ENCODE measurements at regions not wholly inside any gene's neighbourhood (a gene's known extent, or its start where the extent isn't known, plus 50 kb on each side); places are given as distances from the start of the nearest gene placed in this dataset.

DNA sequence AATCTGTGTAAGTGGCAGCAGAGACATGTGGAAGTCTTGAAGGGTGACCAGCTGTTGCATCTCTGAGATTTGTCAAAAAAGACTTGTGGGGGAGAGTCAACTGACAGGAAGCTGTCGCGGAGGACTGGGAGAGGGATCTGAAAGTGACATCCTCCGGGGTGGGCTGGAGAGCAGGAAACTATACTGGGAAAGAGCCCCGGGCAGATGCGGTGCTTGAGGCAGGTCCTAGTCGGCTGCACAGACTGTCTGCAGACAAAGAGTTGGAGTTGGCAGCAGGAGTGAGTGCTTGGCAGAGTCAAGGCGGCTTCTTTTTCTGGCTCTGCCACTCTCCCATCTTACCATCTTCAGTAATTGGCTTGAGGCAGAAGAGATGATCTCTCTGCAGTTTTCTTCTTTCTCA is 294.0 kb upstream of the C1orf87 start:
- H3K36me3 Mint-ChIP-seq = no peaks in the 10 kb centered on the region
- peaks cover 4% of the 10 kb centered on the region for H3K27me3 Mint-ChIP-seq
- DNase-seq = no peak
- H3K9me3 Mint-ChIP-seq = peaks cover 9% of the 10 kb centered on the region
- no peak overlapping the region for H3K4me3 Mint-ChIP-seq
- no peak overlapping the region for H3K27ac Mint-ChIP-seq
- H3K4me1 Mint-ChIP-seq = no peaks in the 10 kb centered on the region

- Mint-ChIP-seq H3K27me3 (peaks cover 7% of the 10 kb centered on the region), H3K9me3 (no peaks in the 10 kb centered on the region), H3K4me1 (no peaks in the 10 kb centered on the region), H3K27ac (no peak overlapping the region), H3K4me3 (no peak overlapping the region), H3K36me3 (no peaks in the 10 kb centered on the region)
- no peak for DNase-seq
Measured at GRCh38 chr1:60359431-60359830, 285.9 kb upstream of the C1orf87 start.

DNA sequence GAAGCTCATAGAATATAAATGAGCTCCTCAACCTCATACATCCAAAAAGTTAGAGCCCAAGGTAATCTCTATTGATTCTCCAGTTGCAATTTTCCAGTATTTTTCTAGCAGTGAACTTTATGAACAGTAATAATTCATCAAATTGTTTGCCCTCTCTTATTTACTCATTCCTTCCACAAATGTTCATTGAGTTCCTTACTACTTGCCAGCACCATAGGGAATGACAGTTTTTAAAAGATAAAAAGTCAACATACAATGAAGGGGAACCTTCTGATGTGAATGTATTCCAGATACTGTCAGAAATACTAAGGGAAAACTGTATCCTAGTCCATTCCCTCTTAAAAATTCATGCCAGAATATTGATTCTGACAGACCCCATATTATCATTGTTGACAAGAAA is 277.0 kb upstream of the C1orf87 start:
- DNase-seq = no peak
- H3K4me3 Mint-ChIP-seq = no peak overlapping the region

GRCh38 chr1:60348884-60349283 is 275.3 kb upstream of the C1orf87 start:
- no peak for DNase-seq
- H3K36me3 Mint-ChIP-seq = no peaks in the 10 kb centered on the region
- no peaks in the 10 kb centered on the region for H3K4me1 Mint-ChIP-seq
- H3K9me3 Mint-ChIP-seq = no peaks in the 10 kb centered on the region
- H3K4me3 Mint-ChIP-seq = no peak overlapping the region
- no peak overlapping the region for H3K27ac Mint-ChIP-seq
- H3K27me3 Mint-ChIP-seq = no peaks in the 10 kb centered on the region

More for the DNA sequence above, 277.0 kb upstream of the C1orf87 start:
- Mint-ChIP-seq H3K27ac (no peak overlapping the region), H3K27me3 (no peaks in the 10 kb centered on the region), H3K36me3 (no peaks in the 10 kb centered on the region), H3K4me1 (no peaks in the 10 kb centered on the region), H3K9me3 (no peaks in the 10 kb centered on the region)

DNA sequence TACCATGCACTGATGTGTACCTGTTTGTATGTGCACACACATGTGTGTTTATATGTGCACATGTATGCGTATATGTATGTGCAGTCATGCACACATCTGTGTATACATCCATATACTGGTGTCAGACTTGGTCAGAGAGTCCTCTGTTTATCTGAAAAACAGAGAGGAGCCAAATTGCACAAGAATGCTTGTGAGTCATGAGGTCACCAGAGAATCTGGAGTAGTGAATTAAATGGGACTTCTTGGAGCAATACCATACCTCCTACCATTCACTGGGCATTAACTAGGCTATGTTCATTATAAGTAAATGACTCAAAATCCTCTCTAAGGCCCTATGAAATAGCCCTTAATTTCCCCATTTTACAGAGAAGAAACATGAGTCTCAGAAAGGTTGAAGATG is 272.1 kb upstream of the C1orf87 start:
- Mint-ChIP-seq H3K4me3 (no peak overlapping the region), H3K27me3 (no peaks in the 10 kb centered on the region), H3K4me1 (no peaks in the 10 kb centered on the region), H3K9me3 (no peaks in the 10 kb centered on the region), H3K27ac (no peak overlapping the region), H3K36me3 (no peaks in the 10 kb centered on the region)
- DNase-seq = no peak

GRCh38 chr1:60345049-60345448 is 271.5 kb upstream of the C1orf87 start:
- Mint-ChIP-seq H3K36me3 (no peaks in the 10 kb centered on the region), H3K27ac (no peak overlapping the region), H3K4me3 (no peak overlapping the region), H3K27me3 (no peaks in the 10 kb centered on the region), H3K4me1 (no peaks in the 10 kb centered on the region), H3K9me3 (no peaks in the 10 kb centered on the region)
- no peak for DNase-seq

DNA sequence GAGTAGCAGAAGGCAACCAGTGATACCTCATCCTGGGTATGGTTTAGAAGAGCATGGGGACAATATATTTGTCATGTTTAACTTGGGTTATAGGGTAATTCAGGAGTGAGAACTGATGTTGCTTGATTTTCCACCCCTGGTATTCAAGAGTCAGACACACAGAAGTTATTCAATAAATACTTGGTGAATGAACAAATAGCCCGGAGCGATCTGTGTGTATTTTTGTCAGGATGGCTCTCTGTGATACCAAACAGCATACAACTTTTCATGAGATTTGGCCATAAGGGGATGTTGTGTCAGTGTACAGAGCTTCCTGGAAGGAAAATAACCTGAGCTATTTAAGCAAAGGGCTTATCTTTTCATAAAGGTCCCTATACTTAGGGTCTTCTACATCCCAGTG is 270.2 kb upstream of the C1orf87 start:
- no peak for DNase-seq
- no peaks in the 10 kb centered on the region for H3K9me3 Mint-ChIP-seq
- no peak overlapping the region for H3K4me3 Mint-ChIP-seq
- no peaks in the 10 kb centered on the region for H3K36me3 Mint-ChIP-seq
- H3K27ac Mint-ChIP-seq = no peak overlapping the region
- H3K4me1 Mint-ChIP-seq = no peaks in the 10 kb centered on the region
- no peaks in the 10 kb centered on the region for H3K27me3 Mint-ChIP-seq

GRCh38 chr1:60342569-60342968 is 269.0 kb upstream of the C1orf87 start:
- Mint-ChIP-seq H3K27me3 (no peaks in the 10 kb centered on the region), H3K36me3 (no peaks in the 10 kb centered on the region), H3K4me3 (no peak overlapping the region), H3K27ac (no peak overlapping the region), H3K9me3 (no peaks in the 10 kb centered on the region), H3K4me1 (no peaks in the 10 kb centered on the region)
- no peak for DNase-seq

GRCh38 chr1:60341274-60341673 is 267.7 kb upstream of the C1orf87 start:
- no peaks in the 10 kb centered on the region for H3K36me3 Mint-ChIP-seq
- H3K9me3 Mint-ChIP-seq = no peaks in the 10 kb centered on the region
- H3K27me3 Mint-ChIP-seq = no peaks in the 10 kb centered on the region
- no peak overlapping the region for H3K27ac Mint-ChIP-seq
- no peak overlapping the region for H3K4me3 Mint-ChIP-seq
- H3K4me1 Mint-ChIP-seq = no peaks in the 10 kb centered on the region
- no peak for DNase-seq

- H3K4me3 Mint-ChIP-seq = no peak overlapping the region
- no peaks in the 10 kb centered on the region for H3K36me3 Mint-ChIP-seq
- H3K27me3 Mint-ChIP-seq = peaks cover 1% of the 10 kb centered on the region
- H3K9me3 Mint-ChIP-seq = peaks cover 3% of the 10 kb centered on the region
- no peak for DNase-seq
- no peak overlapping the region for H3K27ac Mint-ChIP-seq
- no peaks in the 10 kb centered on the region for H3K4me1 Mint-ChIP-seq
Measured at GRCh38 chr1:60331647-60332046, 258.1 kb upstream of the C1orf87 start.

DNA sequence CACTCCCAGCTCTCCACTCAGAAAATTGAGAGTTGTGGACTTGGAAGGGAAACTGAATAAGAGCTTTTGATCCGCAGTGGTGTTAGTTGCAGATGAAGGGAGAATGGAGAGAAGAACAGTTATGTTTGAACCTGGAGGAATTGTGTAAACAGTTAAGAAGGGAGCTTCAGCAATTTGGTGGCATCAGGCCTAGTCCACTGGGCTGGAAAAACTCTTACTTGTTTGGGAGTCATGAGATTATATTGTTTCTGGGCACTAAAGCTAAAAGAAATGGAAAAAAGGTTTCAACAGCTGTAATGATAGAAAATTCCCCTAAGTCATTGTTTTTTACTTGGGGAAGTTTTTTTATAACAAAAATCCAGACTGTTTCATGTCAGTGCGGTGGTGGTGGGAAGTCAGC is 256.1 kb upstream of the C1orf87 start:
- Mint-ChIP-seq H3K4me3 (no peak overlapping the region), H3K27me3 (peaks cover 4% of the 10 kb centered on the region), H3K36me3 (no peaks in the 10 kb centered on the region), H3K27ac (no peak overlapping the region), H3K9me3 (peaks cover 3% of the 10 kb centered on the region), H3K4me1 (no peaks in the 10 kb centered on the region)
- no peak for DNase-seq

DNA sequence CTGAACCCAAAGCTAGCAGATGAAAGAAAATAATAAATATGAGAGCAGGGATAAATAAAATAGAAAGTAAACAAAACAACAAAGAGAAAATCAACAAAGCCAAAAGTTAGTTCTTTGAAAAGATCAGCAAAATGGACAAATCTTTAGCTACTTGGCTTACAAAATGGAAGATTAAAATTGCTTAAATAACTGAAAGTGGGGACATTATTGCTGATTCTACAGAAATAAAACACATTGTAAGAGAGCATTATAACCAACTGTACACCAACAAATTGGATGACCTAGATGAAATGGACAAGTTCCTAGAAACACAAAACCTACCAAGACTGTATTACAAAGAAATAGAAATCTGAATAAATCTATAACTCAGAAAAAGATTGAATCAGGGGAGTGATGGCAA is 238.3 kb upstream of the C1orf87 start:
- H3K4me3 Mint-ChIP-seq = no peak overlapping the region
- DNase-seq = no peak
- H3K36me3 Mint-ChIP-seq = no peaks in the 10 kb centered on the region
- peaks cover 5% of the 10 kb centered on the region for H3K9me3 Mint-ChIP-seq
- H3K4me1 Mint-ChIP-seq = no peaks in the 10 kb centered on the region
- H3K27me3 Mint-ChIP-seq = peaks cover 2% of the 10 kb centered on the region
- H3K27ac Mint-ChIP-seq = no peak overlapping the region

DNA sequence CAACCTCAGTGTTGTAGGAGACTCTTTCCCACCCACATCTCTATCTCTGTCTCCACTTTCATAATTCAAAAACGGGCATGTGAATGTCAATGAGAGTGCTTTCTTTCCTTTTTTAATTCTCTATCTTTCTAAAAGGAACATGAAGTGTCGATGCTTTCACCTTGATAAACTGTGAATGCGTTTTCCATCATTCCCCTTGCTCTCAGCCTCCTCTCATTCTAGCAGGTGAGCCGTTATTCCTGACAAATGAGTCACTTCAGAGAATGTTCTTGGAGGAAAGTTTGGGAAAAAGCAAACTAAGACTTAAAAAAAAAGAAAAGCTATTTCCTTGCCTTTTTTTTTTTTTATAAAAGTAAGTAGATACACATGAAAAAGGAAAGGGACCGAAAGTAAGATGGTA is 226.0 kb upstream of the C1orf87 start:
- no peaks in the 10 kb centered on the region for H3K4me1 Mint-ChIP-seq
- no peak overlapping the region for H3K4me3 Mint-ChIP-seq
- no peaks in the 10 kb centered on the region for H3K36me3 Mint-ChIP-seq
- no peak for DNase-seq
- no peak overlapping the region for H3K27ac Mint-ChIP-seq
- peaks cover 6% of the 10 kb centered on the region for H3K9me3 Mint-ChIP-seq
- no peaks in the 10 kb centered on the region for H3K27me3 Mint-ChIP-seq

DNA sequence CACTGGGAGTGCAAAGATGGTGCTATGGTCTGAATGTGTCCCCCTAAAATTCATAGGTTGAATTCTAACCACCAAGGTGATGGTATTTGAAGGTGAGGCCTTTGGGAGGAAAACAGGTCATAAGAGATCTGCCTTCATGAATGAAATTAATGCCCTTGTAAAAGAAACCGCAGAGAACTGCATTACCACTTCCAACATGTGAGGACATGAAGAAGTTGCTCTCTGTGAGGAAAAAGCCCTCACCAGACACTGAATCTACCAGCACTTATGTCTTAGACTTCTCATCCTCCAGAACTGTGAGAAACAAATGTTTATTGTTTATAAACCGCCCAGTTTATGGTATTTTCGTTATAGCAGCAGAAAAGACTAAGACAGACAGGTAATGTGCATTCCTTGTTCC is 224.7 kb upstream of the C1orf87 start:
- H3K36me3 Mint-ChIP-seq = no peaks in the 10 kb centered on the region
- no peak for DNase-seq
- no peak overlapping the region for H3K27ac Mint-ChIP-seq
- H3K9me3 Mint-ChIP-seq = peaks cover 3% of the 10 kb centered on the region
- H3K27me3 Mint-ChIP-seq = no peaks in the 10 kb centered on the region
- H3K4me3 Mint-ChIP-seq = no peak overlapping the region
- H3K4me1 Mint-ChIP-seq = no peaks in the 10 kb centered on the region

DNA sequence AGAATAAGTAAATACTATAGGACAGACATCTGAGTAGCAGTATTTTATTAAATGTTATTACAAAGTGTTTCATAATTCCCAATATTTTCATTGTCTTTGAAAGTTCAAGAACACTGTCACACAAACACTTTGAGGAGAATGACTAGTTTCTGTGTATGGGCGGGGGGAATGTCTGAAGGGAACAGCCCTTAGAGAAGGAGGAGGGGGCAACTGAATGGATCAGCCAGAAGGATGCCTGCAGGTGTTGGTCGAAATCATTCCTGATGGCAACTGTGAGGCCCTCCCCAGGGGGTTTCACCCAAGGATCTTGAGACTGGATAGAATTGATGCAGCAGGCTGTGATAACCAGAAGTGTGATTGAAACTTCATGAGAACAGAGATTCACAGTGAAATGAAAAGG is 223.2 kb upstream of the C1orf87 start:
- no peaks in the 10 kb centered on the region for H3K27me3 Mint-ChIP-seq
- H3K4me1 Mint-ChIP-seq = no peaks in the 10 kb centered on the region
- H3K27ac Mint-ChIP-seq = no peak overlapping the region
- no peaks in the 10 kb centered on the region for H3K36me3 Mint-ChIP-seq
- H3K4me3 Mint-ChIP-seq = no peak overlapping the region
- H3K9me3 Mint-ChIP-seq = no peaks in the 10 kb centered on the region
- no peak for DNase-seq

DNA sequence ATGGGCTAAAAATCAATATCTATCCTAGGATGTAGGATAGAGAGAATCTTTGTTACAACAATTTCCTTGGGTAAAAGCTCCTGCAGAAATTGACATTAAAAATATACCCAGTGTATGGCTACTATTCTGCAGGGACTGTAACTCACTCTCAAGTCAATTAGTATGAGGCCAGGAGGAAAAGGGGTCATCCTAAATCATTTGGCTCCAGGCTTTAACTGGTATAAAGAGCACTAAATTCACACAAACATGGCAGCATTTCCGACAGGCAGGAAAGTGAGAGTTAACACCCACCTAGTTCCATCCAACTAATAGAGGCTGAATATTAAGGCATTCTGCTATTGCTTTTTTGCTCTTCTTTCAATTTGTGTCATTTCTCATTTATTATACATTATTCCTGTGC is 218.6 kb upstream of the C1orf87 start:
- H3K4me1 Mint-ChIP-seq = no peaks in the 10 kb centered on the region
- H3K36me3 Mint-ChIP-seq = no peaks in the 10 kb centered on the region
- H3K27me3 Mint-ChIP-seq = no peaks in the 10 kb centered on the region
- H3K9me3 Mint-ChIP-seq = peaks cover 2% of the 10 kb centered on the region
- H3K4me3 Mint-ChIP-seq = no peak overlapping the region
- no peak overlapping the region for H3K27ac Mint-ChIP-seq
- DNase-seq = no peak

GRCh38 chr1:60290393-60290792 is 216.8 kb upstream of the C1orf87 start:
- Mint-ChIP-seq H3K9me3 (peaks cover 2% of the 10 kb centered on the region), H3K36me3 (no peaks in the 10 kb centered on the region), H3K27me3 (no peaks in the 10 kb centered on the region), H3K4me1 (no peaks in the 10 kb centered on the region), H3K4me3 (no peak overlapping the region), H3K27ac (no peak overlapping the region)
- no peak for DNase-seq
